Uterus (tissue), 2 donors: ENCODE measurements at regions not wholly inside any gene's neighbourhood (a gene's known extent, or its start where the extent isn't known, plus 50 kb on each side); places are given as distances from the start of the nearest gene placed in this dataset.

Experiments used
- CTCF ChIP-seq, 4 experiments: fragments of 200-600 bp in 2 of 4; fragments of 450-650 bp in 2 of 4; sonication (generic) in 2 of 4; IDR thresholded peaks; one replicate each; pipeline ENCODE4 v1.5.1; 2016 to 2019; ENCODE audit warnings: antibody characterized with exemption in 4 of 4, mild to moderate bottlenecking in 2 of 4, moderate library complexity in 1 of 4
- POLR2A ChIP-seq, 2 donors: fragments of 450-650 bp; IDR thresholded peaks; one replicate each; pipeline ENCODE4 v1.6.1; 2016; ENCODE audit warnings: antibody characterized with exemption in 2 of 2, mild to moderate bottlenecking in 1 of 2, moderate library complexity in 1 of 2

- TF ChIP-seq CTCF (IDR thresholded peaks at IDR 0.05), result no peak
- no peak for TF ChIP-seq POLR2A (IDR thresholded peaks at IDR 0.05)
Observed at GRCh38 chr3:76669322-76669721, 370.6 kb upstream of the ROBO2 start.
